ENCODE measurements at regions not wholly inside any gene's neighbourhood (a gene's known extent, or its start where the extent isn't known, plus 50 kb on each side); places are given as distances from the start of the nearest gene placed in this dataset.

- TF ChIP-seq POLR2AphosphoS5 (IDR thresholded peaks at IDR 0.05; ENCODE audit: low read depth, low read length) (no peak), POLR2A (IDR thresholded peaks at IDR 0.05; ENCODE audit: low read depth, low read length) (no peak), TAF1 (IDR thresholded peaks at IDR 0.05; ENCODE audit: low read depth, low read length) (no peak), SPI1 (IDR thresholded peaks at IDR 0.05; ENCODE audit: low read depth, low read length) (no peak), PAX5 (IDR thresholded peaks at IDR 0.05; ENCODE audit: insufficient read depth, low read length, severe bottlenecking) (no peak)
These were observed 459.4 kb upstream of the CBLB start for GRCh38 chr3:106328224-106328623.

Data from GM12891 (cell line).